Stimulated activated CD4-positive, alpha-beta T cell treated with anti-CD3 and anti-CD28 coated beads, Interleukin-1b, Interleukin-23, amount 100 ng/mL, for 4 hours (primary cell): ENCODE measurements at regions not wholly inside any gene's neighbourhood (a gene's known extent, or its start where the extent isn't known, plus 50 kb on each side); places are given as distances from the start of the nearest gene placed in this dataset.
A peak's percentile ranks its signal among the peaks of the same experiment; 100 is the strongest.
"Not testable (repeated sequence)": the region's sequence is repeated elsewhere in the genome, so short reads cannot be mapped to it uniquely, and the experiment has no call there.

Source experiments
- DNase-seq, 2 donors: peaks; one replicate each; pipeline ENCODE4 v3.0.0-alpha.2; 2020; ENCODE audit warnings: low read depth in 2 of 2

- DNase-seq = not testable (repeated sequence)
Measured at GRCh38 chr20:53721445-53721963, 127.9 kb upstream of the ZNF217 start.

- not testable (repeated sequence) for DNase-seq
Measured at GRCh38 chr20:53719171-53719803, 125.6 kb upstream of the ZNF217 start.

DNA sequence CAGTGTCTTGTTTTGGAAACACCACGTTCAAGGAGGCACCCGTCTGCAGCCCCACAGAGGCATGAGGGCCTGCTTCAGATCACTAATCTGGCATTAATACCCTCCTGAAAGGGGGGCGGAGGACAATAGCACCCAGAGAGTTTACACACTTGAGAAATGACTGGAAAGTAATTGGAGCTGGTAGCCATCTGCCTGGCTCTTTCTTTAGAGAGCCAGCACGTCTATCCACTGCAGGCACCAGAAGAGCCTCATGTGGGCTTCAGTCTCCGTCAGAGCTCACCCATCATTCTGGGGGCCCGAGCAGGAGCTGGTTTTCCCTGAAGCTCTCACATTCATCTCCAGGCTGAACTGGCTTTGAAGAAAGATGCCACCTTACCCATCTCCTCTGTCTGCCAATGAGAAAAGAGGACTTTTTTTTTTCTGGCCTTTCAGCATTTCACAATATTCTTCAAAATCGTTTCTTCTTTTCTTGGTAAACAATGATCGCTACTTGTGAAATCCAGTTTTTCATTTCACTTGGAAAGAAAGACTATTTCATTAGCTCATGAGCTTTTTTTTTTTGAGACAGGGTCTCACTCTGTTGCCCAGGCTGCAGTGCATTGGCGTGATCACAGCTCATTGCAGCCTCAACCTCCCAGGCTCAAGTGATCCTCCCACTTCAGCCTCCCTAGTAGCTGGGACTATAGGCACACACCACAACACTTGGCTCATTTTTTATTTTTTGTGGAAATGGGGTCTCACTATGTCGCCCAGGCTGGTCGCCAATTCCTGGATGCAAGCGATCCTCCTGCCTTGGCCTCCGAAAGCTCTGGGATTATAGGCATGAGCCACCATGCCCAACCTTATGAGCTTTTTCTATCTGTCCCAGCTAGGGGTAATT, 124.7 kb upstream of the ZNF217 start:
- no peak for DNase-seq

- no peak for DNase-seq
Measured at GRCh38 chr20:53716395-53716794, 122.8 kb upstream of the ZNF217 start.

DNA sequence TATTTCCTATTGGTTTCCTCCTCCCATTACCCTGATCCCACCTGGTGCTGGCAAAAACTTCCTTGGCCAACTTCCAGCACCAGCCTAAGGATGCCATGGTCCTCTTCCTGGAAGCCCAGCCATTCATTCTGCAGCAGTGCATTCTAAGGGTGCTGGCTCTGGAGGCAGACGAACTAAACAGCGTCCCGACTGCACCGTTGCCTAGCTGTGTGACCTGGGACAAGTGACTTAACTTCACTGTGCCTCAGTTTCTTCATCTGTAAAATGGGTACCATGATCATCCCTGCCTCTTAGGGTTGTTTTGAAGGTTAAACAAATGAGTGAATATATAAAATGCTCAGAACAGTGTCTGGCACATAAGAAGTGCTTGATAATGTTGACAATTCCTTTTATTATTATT, 120.9 kb upstream of the ZNF217 start:
- no peak for DNase-seq

- no peak for DNase-seq
Measured at GRCh38 chr20:53713328-53714056, 119.9 kb upstream of the ZNF217 start.

DNA sequence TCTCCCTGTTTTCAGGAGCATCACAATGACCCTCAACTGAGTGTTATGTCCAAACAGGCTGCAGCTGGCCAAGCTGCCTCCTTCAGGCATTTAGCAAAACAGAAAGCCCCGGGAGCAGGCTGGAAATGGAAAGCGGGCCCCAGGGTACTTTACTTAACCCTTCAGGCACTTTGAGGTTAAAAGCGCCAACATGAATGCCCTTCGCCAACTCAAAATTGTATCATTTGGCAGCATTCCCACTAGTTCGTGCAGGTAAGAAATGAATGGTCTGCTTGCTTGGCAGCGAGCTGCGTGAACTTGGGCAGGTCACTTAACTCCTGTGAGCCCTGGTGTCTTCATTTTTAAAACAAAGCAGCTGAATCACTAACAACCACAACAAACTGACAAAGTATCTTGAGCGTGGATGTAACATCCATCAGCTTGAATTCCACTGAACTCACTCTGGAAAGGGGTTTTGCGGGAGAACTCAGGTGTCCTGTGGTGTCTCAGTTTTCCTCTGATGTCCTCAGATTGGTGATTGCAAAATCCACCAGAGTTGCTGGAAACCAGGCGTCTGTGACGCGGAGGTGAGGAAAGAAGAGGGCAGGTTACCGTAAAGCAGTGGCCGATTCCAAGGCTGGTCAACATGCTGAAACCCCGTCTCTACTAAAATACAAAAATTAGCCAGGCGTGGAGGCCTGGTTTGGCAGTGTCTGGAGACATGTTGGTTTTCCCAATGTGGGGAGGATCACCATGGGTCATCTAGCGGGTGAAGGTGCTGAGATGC, 118.8 kb upstream of the ZNF217 start:
- no peak for DNase-seq

DNA sequence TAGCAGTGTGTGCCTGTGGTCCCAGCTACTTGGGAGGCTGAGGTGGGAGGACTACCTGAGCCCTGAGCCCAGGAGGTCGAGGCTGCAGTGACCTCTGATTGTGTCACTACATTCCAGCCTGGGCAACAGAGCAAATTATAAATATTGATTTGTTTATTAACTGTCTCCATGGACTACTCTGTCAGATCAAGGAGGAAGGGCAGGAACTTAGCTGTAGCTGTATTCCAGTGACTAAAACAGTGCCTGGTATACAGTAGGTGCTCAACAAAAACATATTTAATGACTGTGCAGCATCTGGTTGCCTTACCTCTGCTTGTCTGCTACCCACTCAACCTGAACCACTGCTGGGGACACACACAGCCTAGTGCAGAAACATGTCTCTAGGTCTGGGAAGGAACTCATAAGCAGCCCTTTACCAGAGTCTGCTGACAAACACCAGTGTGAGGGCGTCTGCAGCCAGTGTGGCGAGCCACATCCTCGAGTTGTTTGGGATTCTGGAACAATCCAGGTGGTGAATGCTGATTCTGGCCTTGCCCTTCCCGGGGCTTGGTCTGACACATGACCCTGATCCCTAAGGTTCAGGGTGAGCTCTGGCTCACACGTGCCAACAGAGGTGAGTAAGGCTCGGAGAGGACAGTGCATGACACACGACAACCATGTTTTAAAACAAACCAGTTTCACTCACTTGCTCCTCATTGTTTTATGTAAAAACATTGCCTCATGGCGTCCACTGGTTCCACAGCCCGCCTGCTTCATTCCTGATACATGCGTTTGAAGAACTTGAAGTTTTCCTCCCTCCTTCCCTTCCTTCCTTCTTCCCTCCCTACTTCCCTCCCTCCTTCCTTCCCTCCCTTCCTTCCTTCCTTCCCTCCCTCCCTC, 117.9 kb upstream of the ZNF217 start:
- DNase-seq = no peak

DNA sequence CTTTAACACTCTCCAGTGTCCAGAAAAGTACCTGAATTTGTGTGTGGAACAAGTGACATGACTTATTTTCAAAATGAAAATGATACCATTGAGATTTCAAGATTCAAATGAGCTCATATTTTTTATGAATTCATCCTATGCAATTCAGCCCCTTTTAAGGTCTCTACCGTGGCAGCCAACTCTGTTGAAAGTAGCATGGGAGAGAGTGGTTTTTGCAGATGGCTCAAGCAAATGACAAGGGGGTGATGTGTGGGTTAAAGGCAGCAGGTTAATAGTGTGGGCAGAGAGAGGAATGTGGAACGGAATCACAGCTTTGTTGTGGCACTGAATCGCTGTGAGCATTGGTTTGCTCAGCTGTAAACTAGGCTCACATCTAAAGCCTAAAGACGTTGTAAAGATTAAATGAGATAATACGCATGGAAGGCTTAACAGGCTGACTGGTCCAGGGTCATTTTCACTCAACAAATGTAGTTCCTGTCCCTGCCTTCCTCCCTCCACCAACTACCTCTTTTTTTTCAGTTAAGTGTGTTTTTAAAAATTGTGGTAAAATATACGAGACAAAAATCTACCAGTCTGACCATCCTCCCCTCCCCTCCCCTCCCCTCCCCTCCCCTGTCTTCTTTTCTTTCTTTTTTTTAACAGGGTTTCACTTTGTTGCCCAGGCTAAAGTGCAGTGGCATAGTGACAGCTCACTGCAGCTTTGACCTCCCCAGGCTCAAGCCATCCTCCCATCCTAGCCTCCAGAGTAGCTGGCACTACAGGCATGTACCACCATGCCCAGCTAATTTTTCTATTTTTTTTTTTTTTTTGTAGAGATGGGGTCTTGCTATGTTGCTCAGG, 114.7 kb upstream of the ZNF217 start:
- DNase-seq = peak; percentile 10 to 24

GRCh38 chr20:53707371-53708055, 113.9 kb upstream of the ZNF217 start:
- DNase-seq = no peak

- DNase-seq = no peak
Measured at GRCh38 chr20:53706466-53707370, 113.1 kb upstream of the ZNF217 start.

DNA sequence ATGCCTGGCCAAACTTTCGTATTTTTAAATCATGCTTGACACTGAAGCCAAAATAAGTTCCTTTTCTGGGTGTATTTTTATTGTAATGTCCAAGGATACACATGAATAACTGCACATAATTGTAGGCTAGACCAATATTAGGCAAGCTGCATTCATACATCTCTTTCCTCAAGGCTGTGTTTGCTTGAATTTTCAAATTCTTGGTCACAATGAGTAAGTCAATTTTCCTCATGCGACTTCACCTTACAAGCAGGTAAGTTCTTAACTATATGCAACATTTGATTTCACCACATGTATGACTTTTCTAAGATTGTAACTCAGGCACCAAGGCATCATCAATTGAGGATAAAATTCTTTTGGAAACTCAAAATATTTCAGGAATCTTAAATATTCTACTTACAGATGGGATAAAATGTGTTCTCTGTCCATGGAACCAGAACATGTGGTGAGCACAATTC, 112.4 kb upstream of the ZNF217 start:
- DNase-seq = no peak

GRCh38 chr20:53702617-53703016, 109.0 kb upstream of the ZNF217 start:
- DNase-seq = no peak

GRCh38 chr20:53699906-53700305, 106.3 kb upstream of the ZNF217 start:
- no peak for DNase-seq

DNA sequence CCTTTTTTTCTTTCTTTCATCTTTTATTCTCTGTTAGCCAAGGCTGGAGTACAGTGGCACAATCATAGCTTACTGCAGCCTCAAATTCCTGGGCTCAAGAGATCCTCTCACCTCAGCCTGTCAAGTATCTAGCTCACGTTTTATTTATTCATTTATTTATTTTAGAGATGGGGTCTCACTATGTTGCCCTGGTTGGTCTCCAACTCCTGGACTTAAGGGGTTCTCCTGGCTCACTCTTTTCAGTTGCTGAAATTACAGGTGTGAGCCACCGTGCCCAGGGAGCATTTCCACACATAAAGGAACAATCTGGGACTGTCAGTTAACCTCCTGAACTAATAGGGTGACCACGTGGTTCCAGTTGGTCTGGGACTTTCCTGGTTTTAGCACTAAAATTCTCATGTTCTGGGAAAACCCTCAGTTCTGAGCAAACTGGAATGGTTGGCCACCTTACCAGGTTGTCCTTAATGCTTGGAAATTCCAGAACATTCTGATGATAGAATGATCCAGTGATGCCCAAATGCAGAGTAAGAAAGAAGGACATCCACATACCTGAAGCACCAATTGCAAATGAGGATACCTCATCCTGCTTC, 105.5 kb upstream of the ZNF217 start:
- DNase-seq = no peak

DNA sequence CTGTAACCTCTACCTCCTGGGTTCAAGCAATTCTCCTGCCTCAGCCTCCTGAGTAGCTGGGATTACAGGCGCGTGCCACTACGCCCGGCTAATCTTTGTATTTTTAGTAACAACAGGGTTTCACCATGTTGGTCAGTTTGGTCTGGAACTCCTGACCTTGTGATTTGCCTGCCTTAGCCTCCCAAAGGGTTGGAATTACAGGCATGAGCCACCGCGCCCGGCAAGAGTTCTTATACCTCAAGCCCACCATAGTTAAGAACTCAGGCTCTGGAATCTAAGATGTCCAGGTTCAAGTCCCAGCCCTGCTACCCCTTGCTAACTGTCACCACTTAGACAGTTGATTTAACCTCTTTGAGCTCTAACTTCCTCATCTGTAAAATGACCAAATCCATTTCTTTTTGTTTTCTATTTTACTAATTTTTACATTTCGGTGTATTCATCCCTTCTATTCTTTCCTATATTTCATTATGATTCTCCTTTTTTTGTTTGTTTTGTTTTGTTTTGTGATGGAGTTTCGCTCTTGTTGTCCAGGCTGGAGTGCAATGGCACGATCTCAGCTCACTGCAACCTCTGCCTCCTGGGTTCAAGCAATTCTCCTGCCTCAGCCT, 104.8 kb upstream of the ZNF217 start:
- DNase-seq = no peak
